Left lung (tissue), 4 donors: ENCODE measurements at regions not wholly inside any gene's neighbourhood (a gene's known extent, or its start where the extent isn't known, plus 50 kb on each side); places are given as distances from the start of the nearest gene placed in this dataset.
"Not testable (repeated sequence)": the region's sequence is repeated elsewhere in the genome, so short reads cannot be mapped to it uniquely, and the experiment has no call there.

ENCODE experiments used
- ATAC-seq: fragments of 200-7000 bp; cut with Tn5 transposase; one replicate; pipeline ENCODE4 v1.9.1; 2020; ENCODE audit warnings: moderate library complexity
- DNase-seq, 4 donors: peaks; one replicate each; pipeline ENCODE4 v3.0.0-alpha.2; 2013 to 2020
- H3K27ac ChIP-seq, 2 donors: fragments of 200-600 bp; sonication (generic) in 1 of 2; one replicate each; pipeline versions ENCODE4 v1.5.0 to v1.8.0; 2020 to 2021
- H3K27me3 ChIP-seq, 2 donors: fragments of 200-600 bp; sonication (generic) in 1 of 2; one replicate each; pipeline versions ENCODE4 v1.5.0 to v1.8.0; 2020 to 2021
- H3K36me3 ChIP-seq, 2 donors: fragments of 200-600 bp; sonication (generic) in 1 of 2; one replicate each; pipeline versions ENCODE4 v1.5.0 to v1.8.0; 2020 to 2021
- H3K4me1 ChIP-seq, 2 donors: fragments of 200-600 bp; one replicate each; pipeline ENCODE4 v1.8.0; 2021
- H3K4me3 ChIP-seq, 2 donors: fragments of 200-600 bp; sonication (generic) in 1 of 2; one replicate each; pipeline versions ENCODE4 v1.5.0 to v1.8.0; 2020 to 2021; ENCODE audit warnings: mild to moderate bottlenecking in 1 of 2
- H3K9me3 ChIP-seq, 2 donors: fragments of 200-600 bp; sonication (generic) in 1 of 2; one replicate each; pipeline versions ENCODE4 v1.5.0 to v1.8.0; 2020 to 2021
- CTCF ChIP-seq, 2 donors: fragments of 200-600 bp; sonication (generic) in 1 of 2; IDR thresholded peaks; one replicate each; pipeline versions ENCODE4 v1.5.0 to v1.8.0; 2021; ENCODE audit warnings: antibody characterized with exemption in 2 of 2
- intact Hi-C, 2 donors: fragments of 100-400 bp; cut with DNase I; formaldehyde crosslinking; loops; one replicate each; pipeline versions ENCODE4 v1.11.2 to v1.14.2; 2022
- donor health status: DM: no; HTN: yes; CAD: no.
- donor health status: DM: no; HTN: no; CAD: no.

DNA sequence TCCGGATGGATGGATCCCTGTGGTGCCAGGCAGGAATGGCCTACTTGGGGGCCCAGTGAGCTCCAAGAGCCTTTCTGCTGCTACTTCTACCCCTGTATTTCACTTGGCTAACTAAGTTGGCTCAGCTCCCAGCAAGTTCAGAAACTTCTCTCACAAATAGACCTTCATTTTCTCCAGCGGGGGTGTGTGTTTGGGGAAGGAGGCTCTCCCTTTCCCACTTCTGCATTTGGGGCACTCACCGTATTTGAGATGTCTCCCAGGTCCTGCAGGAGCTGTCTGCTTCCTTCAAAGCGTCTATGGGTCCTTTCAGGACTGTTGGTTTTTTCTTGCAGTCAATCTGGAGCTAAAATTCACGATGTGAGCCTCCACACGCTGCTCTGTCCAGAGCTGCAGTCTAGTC, 197.7 kb downstream of the SPANXN3 start:
- H3K9me3 ChIP-seq: no peaks in the 10 kb centered on the region
- H3K27me3 ChIP-seq: no peaks in the 10 kb centered on the region
- no peaks in the 10 kb centered on the region for H3K4me1 ChIP-seq
- no peak overlapping the region for H3K27ac ChIP-seq
- no peaks in the 10 kb centered on the region for H3K36me3 ChIP-seq
- intact Hi-C loops: no loop called here
- no peak for DNase-seq
- H3K4me3 ChIP-seq: no peak overlapping the region
- TF ChIP-seq CTCF (IDR thresholded peaks at IDR 0.05): no peak
- ATAC-seq: no peak

GRCh38 chrX:143318857-143319256, 198.4 kb downstream of the SPANXN3 start:
- H3K4me1 ChIP-seq, H3K27ac ChIP-seq, intact Hi-C loops, H3K36me3 ChIP-seq, H3K9me3 ChIP-seq, DNase-seq, H3K4me3 ChIP-seq, ATAC-seq, H3K27me3 ChIP-seq: not testable (repeated sequence)

- Histone ChIP-seq H3K36me3 (no peaks in the 10 kb centered on the region), H3K9me3 (no peaks in the 10 kb centered on the region), H3K4me1 (no peaks in the 10 kb centered on the region), H3K27me3 (no peaks in the 10 kb centered on the region), H3K27ac (no peak overlapping the region), H3K4me3 (no peak overlapping the region)
- intact Hi-C loops: no loop called here
- TF ChIP-seq CTCF (IDR thresholded peaks at IDR 0.05): no peak
- ATAC-seq: no peak
- DNase-seq: no peak
Observed at GRCh38 chrX:143306991-143307937, 210.0 kb downstream of the SPANXN3 start.

DNA sequence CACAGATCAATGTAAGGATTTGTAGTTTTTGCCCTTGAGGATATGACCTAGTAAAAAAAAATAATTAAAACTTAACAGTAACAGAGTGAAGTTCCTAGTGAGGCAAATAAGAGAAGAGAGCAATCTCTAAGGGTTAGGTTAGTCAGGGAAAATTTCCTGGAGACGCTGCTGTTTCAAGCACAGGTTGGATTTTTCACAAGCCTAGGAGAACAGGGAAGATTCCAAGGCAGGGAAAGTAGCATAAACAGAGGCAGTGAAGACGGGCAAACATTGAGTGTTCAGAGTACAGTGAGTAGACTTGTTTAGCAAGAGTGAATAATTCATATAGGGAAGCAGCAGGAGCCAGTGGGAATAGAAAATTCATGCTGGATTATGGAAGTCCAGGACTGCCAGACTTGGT, 212.8 kb downstream of the SPANXN3 start:
- intact Hi-C loops: no loop called here
- no peaks in the 10 kb centered on the region for H3K36me3 ChIP-seq
- H3K4me1 ChIP-seq: no peaks in the 10 kb centered on the region
- H3K4me3 ChIP-seq: no peak overlapping the region
- H3K27me3 ChIP-seq: no peaks in the 10 kb centered on the region
- DNase-seq: no peak
- TF ChIP-seq CTCF (IDR thresholded peaks at IDR 0.05): no peak
- no peak for ATAC-seq
- H3K9me3 ChIP-seq: no peaks in the 10 kb centered on the region
- no peak overlapping the region for H3K27ac ChIP-seq

- Histone ChIP-seq H3K4me3 (no peak overlapping the region), H3K27ac (no peak overlapping the region), H3K9me3 (no peaks in the 10 kb centered on the region), H3K36me3 (no peaks in the 10 kb centered on the region), H3K4me1 (no peaks in the 10 kb centered on the region), H3K27me3 (no peaks in the 10 kb centered on the region)
- no peak for DNase-seq
- intact Hi-C loops: no loop called here
- no peak for TF ChIP-seq CTCF (IDR thresholded peaks at IDR 0.05)
- ATAC-seq: no peak
Observed at GRCh38 chrX:143304025-143304424, 213.2 kb downstream of the SPANXN3 start.
